ENCODE measurements at regions not wholly inside any gene's neighbourhood (a gene's known extent, or its start where the extent isn't known, plus 50 kb on each side); places are given as distances from the start of the nearest gene placed in this dataset.

DNA sequence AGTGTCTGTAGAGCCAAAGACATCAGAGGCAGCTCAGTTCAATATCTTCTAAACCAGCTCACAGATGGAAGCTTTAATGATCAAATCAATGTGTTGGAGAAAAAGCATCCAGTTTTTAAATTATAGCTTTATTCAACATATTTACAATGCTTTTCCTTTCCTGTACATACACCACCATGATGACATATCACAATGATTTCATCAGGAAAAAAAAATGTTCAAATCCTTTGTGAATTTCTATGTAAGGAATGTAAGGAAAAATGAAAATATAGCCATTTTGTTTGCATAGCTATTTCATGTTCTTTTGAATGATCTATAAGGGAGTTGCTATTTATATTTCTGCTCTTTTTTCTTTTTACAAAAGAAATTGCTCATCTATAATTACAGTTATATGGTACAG, 134.7 kb upstream of the CDH20 start:
- no peak for DNase-seq

DNA sequence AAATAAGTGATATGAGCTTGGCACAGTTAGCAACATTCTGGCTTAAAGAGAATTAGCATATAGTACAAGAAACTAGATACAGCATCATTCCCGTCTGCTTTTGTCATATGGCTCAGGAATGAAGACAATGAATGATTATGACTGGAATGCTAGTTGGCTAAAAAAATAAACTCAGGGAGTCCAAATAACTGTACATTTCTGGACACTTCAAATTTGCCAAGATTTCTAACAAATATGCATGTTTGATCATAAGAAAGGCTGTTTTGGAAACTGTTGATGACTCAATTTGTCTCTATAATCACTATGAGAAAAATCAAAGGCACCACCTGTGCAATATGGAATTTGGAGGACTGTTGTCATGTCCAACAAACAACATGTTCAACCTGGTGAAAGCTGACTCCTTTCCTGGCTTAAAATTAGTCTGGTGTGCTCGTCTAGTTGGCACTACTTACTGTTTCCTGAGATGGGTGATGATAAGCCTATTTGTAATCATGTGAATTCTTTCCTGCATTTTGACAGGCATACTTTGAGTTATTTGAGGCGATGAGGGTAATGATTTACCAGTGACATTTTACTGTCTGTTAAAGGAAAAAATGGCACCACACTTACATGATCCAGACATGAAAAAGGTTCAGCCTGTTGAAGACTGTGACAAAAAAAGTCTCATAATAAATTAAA, 133.9 kb upstream of the CDH20 start:
- no peak for DNase-seq

DNA sequence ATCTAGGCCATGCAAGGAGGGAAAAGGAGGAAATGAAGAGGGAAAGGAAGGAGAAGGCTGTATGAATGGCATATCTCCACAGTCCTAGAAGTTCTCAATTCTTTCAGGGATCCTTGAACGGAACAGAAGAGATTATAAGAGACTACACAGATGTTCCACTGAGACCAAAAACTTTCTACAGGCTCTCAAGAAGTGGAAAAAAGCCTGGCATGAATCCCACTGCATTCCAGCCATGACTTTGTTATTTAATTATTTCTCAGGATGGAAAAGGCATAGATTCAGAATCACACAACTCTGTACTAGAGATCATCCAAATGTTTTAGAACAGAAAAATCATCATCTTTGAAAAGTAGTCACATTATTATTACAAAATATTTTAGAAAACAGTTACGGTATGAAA, 131.7 kb upstream of the CDH20 start:
- DNase-seq, result no peak

DNA sequence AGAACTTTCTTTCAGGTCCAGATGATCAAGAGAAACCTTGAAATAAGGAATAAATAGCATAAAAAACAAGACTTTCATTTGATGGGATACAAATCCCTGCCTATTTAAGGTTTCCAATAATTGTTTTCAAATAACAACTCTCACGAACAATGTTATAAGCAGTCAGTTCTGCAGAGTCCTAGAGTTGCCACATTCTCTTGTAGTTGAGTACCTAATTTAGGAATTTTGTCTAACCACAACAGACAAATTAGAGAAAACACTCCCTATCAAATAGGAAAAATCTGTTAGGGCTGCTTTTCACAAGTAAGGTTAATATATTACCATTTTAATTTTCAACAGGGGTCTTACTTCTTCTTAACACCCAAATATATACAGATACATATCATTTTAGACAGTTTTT, 130.1 kb upstream of the CDH20 start:
- no peak for DNase-seq

DNA sequence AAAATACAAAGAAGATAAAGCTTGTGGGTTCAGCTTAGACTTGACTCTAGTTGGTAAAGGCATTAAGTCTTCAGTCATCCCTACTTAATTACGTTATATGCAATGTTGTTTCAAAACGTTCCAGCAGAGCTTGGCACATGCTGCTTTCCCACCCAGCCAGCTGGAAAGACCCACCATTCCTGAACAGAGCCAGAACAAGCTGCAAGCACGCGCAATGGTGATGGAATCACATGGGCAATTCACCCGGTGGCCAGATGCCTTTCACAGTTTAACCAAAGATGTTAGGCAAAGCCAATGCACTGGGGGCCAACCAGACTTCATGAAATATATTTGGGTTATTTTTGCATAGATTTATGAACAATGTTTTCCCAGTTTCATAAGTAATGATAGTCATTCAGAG, 123.4 kb upstream of the CDH20 start:
- DNase-seq, result no peak

DNA sequence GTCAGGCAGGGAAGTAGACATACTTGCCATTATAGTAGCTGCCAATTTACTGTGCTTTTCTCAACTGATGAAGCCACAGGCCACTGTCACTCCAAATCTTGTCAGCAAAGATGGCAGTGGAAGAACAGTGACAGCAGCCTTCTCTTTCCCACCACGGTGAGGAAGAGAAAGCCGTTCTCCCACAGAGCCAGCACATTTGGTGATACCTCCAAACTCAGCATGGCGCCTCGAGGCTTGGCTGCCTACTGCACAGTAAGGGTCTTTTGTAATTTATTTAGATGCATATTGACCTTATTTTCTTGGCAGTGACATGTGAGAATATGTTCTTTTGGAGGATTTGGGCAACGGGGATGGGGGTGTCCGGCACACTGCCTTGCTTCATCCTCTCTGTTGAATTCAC, 117.2 kb upstream of the CDH20 start:
- no peak for DNase-seq

DNA sequence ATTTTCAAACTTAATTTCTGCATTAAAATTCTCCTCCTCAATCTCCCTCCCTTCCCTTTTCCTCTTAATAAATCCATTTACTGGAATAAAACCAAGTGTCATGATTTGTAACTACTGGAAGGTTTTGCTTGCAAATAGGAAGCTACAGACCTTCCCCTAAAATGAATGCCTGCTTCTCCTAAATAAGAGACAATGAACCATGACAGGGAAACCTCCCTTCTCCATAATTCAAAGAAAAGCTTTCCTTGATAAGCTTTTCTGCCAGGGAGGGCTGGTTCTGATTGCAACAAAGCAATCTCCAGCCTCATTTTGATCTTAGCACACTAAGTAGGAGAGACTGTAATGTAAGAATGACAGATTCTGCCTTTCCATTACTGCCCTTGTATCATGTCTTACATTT, 111.0 kb upstream of the CDH20 start:
- no peak for DNase-seq

DNA sequence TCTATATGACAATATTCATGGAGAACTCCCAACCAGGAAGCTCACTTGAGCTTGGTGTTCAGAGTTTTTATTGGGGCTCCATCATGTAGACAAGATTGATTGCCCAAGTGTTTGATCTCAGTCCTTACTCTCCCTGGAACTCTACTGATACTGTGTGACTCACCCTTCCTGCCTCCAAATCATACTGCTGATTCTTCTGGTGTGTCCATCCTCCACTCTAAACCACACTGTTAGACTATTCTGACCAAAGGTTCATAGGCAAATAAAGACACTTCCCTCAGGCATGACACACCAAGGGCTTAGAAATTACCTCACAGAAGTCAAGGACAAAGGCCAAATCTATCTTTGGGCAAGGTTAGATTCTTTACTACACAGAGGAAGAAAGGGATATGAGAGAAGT, 107.9 kb upstream of the CDH20 start:
- no peak for DNase-seq

DNA sequence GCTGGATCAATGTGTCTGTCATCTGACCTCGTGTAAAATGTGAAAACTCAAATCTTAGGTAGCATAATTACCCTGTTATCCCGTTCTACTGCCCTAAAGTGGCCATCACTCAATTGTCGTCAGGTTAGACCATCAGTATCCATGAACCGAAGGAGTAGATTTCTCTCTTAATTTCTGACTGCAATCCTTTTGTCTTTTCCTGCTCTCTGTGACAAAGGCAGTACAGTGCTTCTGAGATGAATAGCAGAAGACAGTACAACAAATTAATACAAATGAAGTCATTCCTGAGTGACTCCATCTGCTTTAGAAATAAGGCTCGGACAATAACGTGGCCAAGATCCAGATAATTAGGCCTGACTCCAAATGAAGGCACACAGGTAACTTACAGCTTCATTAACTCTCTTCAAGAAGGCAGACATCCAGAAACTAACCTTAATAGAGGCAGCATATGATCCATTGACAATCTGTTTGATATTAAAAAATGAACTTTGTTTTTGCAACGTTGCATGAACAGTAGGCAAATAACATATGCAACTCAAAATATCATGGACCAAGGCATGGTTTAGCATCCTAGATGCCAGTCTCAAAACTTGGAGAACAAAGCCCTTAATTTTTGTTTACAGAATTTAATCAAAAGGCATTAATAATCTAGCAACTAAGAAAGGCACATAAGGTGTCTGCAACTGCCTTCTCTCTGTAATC, 96.7 kb upstream of the CDH20 start:
- no peak for DNase-seq

DNA sequence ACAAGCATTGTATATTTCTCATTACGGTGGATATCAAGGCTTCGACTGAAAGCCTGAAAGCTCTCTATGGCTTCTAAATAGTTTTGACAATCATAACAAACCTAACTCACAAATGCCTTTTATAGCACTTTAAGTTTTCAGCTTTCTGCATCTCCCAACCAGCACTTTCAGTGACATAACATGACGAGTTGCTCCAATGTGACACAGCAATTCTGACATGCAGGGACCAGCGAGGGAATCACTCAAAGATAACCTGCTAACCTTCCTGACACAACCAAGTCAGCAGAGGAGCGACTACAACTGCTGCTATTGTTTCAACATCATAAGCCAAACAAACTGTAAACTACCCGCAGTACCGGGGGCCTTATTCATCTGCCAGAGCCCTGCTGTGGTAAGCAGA, 95.7 kb upstream of the CDH20 start:
- no peak for DNase-seq

DNA sequence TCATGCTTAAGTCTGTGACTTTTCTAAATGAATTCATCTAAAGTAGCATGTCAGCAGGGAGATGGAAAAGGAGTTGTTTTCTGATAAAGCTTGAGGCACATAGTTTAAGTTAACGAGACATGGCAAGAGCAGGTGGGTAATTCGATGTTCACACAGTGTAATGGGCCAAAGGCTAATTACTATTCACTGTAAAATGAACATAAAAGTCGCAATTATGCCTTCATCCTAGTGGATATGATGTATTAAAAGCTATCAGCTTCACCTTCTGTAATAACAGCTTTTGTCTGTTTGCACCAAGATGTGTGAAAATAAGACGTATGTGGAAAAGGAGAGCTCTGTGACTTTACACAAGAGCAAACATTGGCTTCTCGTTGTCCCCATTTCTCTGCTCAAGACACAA, 94.2 kb upstream of the CDH20 start:
- no peak for DNase-seq

DNA sequence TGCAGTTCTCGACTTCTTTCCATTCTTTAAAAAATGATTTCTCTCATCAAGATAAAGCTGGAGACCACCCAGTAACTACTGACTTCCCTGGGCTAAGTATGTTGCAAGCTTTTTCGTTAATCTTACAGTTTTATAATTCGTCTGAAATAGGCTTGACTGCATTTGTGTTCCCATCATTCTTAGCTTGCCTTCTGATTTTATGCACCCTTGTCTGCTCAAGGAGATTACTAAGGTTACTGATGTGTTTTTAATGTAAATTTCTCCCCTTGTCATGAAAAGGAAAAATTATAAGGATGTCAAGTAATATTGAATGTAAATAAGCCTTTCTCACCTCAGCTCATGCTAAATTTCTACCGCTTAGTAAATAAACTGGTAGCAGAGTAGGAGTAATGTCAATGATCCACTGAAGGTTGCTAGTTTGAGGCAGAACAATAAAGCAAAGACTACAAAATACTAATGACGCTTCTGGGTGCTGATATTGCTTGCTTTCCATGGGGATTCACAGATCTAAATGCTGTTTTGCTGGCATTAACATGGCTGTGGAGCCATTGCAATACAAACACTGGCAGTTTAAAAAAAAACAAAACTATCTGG, 91.9 kb upstream of the CDH20 start:
- DNase-seq, result no peak

DNA sequence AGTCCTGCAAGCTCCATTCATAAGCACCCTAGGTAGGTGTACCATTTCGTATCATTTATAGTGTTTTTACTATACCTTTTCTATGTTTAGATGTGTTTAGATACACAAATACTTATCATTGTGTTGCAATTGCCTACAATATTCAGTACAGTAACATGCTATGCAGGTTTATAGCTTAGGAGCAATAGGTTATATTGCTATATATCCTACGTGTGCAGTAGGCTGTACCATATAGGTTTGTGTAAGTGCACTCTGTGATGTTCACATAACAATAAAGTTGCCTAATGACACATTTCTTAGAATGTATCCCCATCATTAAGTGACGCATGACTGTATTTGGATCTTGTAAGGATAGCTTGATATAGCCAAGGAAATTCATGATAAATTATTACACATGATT, 88.6 kb upstream of the CDH20 start:
- no peak for DNase-seq

DNA sequence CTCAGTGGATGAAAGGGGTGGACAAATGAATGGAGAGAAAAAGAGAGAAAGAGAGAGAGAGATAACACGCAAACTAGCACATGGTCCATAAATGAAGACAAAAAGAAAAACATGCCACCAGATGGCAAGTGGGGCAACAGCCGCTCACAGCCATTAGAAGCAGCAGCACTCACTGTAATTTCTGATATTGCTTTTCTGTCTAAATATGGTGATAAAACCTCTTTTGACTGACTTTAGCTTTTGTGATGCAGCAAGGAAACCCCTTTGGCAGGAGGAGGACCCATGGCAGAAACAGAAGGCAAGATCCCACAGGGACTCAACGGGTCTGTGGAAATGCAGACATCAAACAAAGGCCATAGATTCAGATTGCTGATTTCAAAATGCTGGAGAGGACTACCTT, 88.0 kb upstream of the CDH20 start:
- no peak for DNase-seq

DNA sequence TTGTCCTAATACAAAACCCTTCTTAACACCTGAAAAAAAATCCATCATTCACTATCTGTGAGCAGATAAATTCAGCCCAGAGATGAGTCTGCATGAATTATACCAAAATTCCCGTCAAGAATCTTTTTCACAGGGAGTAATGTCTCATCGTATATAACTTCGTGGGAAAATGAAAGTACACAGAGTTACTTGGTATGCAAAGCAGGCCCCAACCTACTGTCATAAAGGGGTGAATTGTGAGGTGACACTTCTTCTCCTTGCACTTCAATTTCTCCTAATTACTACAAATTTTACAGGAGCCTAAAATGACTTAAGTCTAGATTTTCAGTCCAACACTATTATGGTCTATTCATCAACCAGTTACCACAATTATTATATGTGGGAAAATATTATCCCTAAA, 84.6 kb upstream of the CDH20 start:
- no peak for DNase-seq

DNA sequence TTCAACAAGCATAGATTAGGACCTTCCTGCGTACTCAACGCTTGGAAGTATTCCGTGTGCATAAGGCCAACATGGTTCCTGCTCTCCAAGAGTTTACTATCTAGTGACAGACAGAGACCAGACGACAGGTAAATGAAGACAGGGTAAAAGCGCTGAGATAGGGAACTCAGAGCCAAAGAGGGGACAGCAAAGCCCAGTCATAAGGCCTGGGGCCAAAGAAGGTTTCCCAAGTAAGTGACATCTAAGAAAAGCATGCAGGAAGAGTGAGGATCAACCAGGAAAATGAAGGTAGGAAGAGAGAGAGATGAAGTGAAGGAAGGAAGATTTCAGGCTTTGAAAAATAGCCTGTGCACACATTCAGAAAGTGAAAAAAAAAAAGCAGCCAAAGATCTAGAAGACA, 76.9 kb upstream of the CDH20 start:
- no peak for DNase-seq

DNA sequence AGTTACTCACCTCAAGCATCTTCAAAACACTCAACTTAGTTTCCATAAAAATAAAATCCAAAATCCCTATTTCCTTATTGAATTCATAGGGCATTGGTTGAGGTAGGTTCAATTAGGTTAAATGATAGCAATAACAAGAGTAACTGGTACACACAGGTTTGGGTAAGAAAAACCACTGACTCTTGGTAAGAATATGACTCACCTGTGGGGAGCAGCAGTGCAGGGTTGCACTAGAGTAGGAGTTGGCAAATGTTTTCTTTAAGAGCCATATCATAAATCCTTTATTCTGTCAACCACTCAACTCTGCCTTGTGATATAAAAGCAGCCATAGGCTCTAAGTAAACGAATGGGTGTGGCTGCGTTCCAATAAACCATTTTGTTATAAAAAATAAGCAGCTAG, 71.4 kb upstream of the CDH20 start:
- no peak for DNase-seq

DNA sequence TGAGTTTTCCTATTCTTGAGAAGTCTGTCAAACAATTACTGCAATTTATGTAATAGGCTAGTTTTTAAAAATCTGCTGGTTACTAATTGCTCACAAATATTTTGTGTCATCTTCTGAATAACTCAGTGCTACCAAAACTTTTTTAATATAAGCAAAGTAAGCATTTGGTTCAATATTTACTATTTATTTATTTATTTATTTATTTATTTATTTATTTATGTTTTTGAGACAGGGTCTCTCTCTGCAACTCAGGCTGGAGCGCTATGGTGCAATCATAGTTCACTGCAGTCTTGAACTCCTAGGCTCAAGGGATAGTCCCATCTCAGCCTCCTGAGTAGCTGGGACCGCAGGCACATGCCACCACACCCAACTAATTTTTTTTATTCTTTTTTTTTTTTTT, 60.4 kb upstream of the CDH20 start:
- DNase-seq, result no peak

DNA sequence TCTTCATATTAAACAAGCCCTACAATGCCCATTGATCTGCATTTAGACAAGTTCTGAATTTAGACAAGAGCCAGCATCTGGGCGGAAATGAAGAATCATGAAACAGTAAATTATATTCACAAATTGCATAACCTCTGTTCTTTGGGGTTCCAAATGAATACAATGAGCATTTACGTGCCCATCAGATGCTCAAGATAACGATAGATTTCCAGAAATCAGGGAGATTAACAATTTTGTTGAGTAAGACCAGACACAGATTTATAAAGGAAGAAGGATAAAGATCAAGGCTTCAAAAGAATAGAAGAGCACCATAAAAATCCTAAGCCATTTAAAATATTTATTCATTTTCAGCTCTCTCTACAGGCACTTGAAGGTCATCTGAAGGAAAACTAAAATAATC, 59.7 kb upstream of the CDH20 start:
- DNase-seq, result no peak

DNA sequence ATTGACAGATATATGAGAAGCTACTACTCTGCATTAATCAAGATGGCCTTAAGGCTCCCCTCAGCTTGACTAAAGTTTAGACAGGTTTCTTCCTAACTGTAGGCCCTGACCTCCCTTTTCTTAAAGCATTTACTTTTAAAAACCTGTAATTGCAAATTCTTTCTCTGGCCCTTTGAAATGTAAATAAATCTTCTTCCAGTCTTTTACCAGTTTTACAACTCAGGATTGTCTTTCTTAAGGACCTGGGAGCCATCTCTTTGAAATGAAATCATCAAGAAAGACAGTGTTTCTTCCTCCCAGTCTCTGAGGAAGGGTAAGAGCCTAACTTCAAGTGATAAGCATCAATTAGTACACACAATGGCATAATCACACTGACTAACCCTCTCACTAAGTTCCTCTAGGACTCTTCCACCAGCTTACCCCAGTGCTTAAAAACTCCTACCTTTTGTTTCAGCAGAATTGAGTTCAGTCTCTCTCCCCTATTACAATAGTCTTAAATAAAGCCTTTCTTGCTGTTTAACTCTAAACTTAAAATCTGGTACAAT, 58.7 kb upstream of the CDH20 start:
- DNase-seq, result no peak

DNA sequence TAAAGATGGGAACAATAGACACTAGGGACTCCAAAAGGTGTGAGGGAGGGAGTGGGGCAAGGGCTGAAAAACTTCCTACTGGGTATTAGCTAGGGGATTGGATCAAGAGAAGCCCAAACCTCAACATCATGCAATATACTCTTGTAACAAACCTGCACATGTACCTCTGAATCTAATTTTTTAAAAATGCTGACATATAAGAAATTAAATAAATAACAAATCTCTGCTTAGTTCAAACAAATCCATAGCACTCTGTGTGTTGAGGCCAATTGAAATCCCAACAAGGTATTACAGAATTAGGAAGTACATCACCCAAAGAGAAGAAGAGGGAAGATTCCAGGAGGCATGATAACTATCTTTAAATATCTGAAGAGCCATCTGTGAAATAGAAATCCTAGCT, 55.4 kb upstream of the CDH20 start:
- no peak for DNase-seq

DNA sequence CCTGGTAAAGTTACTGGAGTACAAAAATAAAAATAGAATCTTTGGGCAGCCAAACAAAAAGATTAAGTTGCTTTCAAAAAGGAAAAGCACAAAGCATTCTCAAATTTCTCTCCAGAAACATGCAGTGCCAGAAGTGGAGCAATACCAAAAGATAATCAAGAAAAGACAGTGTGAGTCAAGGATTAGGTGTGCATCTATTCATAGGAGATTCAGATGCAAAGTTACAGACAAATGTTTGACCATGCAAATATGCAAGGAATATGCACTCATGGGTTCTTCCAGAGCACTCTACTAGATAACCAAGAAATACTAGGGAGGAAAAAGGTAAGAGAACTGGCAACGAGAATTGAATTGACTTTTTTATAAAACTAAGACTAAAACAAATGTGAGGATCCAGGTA, 51.8 kb upstream of the CDH20 start:
- DNase-seq, result no peak

DNA sequence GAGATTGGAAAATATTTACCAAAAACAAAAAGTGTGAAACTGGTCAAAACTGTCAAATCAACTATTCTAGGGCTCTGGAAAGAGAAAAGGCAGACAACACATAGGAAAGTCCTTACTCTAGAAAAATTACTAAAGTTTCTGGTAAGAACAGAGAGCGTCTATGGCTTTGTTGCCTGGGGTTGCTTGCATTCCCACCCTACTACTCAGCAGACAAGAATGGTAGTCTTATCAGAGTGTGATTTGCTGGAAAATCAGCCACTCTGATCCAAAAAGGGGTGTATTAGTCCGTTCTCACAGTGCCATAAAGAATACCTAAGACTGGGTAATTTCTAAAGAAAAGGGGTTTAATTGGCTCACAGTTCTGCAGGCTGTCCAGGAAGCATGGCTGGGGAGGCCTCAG, 50.3 kb upstream of the CDH20 start:
- no peak for DNase-seq

All from NCI-H510A (cell line).